Lung (tissue), 11 donors: ENCODE measurements at regions not wholly inside any gene's neighbourhood (a gene's known extent, or its start where the extent isn't known, plus 50 kb on each side); places are given as distances from the start of the nearest gene placed in this dataset.

Experiments
- ATAC-seq: fragments of 200-7000 bp; cut with Tn5 transposase; one replicate; pipeline ENCODE4 v1.9.1; 2020; ENCODE audit warnings: moderate number of reproducible peaks; ENCODE audit not compliant: insufficient read depth, low FRiP score
- DNase-seq, 3 donors: peaks; one replicate each; pipeline ENCODE4 v3.0.0-alpha.2; 2013 to 2017
- H3K27ac ChIP-seq, 2 donors: one replicate each; pipeline ENCODE4 v1.5.1; 2013; ENCODE audit warnings: mild to moderate bottlenecking in 2 of 2, moderate library complexity in 2 of 2, control low read depth in 1 of 2, inconsistent platforms in 1 of 2, low read depth in 1 of 2, low read length in 1 of 2
- H3K27me3 ChIP-seq, 3 donors: one replicate each; pipeline ENCODE4 v1.5.1; 2013; ENCODE audit warnings: low read length in 2 of 3; ENCODE audit not compliant: control insufficient read depth in 3 of 3, insufficient read depth in 3 of 3
- H3K36me3 ChIP-seq, 4 donors: one replicate each; pipeline ENCODE4 v1.5.1; 2013; ENCODE audit warnings: low read length in 4 of 4, mild to moderate bottlenecking in 1 of 4, moderate library complexity in 1 of 4; ENCODE audit not compliant: control insufficient read depth in 4 of 4, insufficient read depth in 4 of 4
- H3K4me1 ChIP-seq, 5 donors: one replicate each; pipeline ENCODE4 v1.5.1; 2013; ENCODE audit warnings: low read length in 5 of 5, mild to moderate bottlenecking in 2 of 5, moderate library complexity in 1 of 5; ENCODE audit not compliant: control insufficient read depth in 5 of 5, insufficient read depth in 5 of 5
- H3K4me3 ChIP-seq: one replicate; pipeline ENCODE4 v1.5.1; 2013; ENCODE audit warnings: mild to moderate bottlenecking, control low read depth, moderate library complexity
- H3K9ac ChIP-seq, 2 donors: one replicate each; pipeline ENCODE4 v1.5.1; 2013; ENCODE audit warnings: low read length in 2 of 2, control low read depth in 1 of 2; ENCODE audit not compliant: insufficient read depth in 1 of 2
- H3K9me3 ChIP-seq, 4 donors: one replicate each; pipeline ENCODE4 v1.5.1; 2013; ENCODE audit warnings: low read length in 3 of 4, mild to moderate bottlenecking in 1 of 4, moderate library complexity in 1 of 4; ENCODE audit not compliant: control insufficient read depth in 4 of 4, insufficient read depth in 3 of 4
- CTCF ChIP-seq: IDR thresholded peaks from 2 replicates; pipeline ENCODE4 v1.5.1; 2012; ENCODE audit warnings: mild to moderate bottlenecking; ENCODE audit errors: control extremely low read depth, extremely low read depth
- WGBS, 2 donors: extraction: QIAGEN DNeasy Blood & Tissue Kit; methylation state at CpG; one replicate each; pipeline ENCODE4 v1.1.7; 2013; 5-methylcytosine and 5-hydroxymethylcytosine counted together
- donor health status: control.
- donor health status: control.
- donor health status: Bipolar disorder and iron deficiency.
- donor health status: healthy.
- donor health status: DM: yes; HTN: yes; CAD: no.

GRCh38 chr4:13296986-13297385, 187.2 kb downstream of the RAB28 start:
- Histone ChIP-seq H3K4me3 (no peak overlapping the region), H3K36me3 (peaks cover 0 to 2% (median 0%) of the 10 kb centered on the region in 4 donors), H3K27me3 (no peaks in the 10 kb centered on the region), H3K4me1 (peaks cover 0 to 3% (median 0%) of the 10 kb centered on the region in 5 donors), H3K9me3 (peaks cover 0 to 10% (median 10%) of the 10 kb centered on the region in 4 donors), H3K27ac (no peak overlapping the region), H3K9ac (no peak overlapping the region)
- ATAC-seq, result no peak
- no peak for TF ChIP-seq CTCF
- 74 to 75% methylated on average over 1 of the region's 1 CpG for WGBS, 2 donors
- DNase-seq, result no peak

- Histone ChIP-seq H3K9me3 (peaks cover 0 to 17% (median 8%) of the 10 kb centered on the region in 4 donors), H3K27me3 (no peaks in the 10 kb centered on the region), H3K9ac (peak overlapping the region in 1 of 2 donors; percentile 7), H3K4me3 (no peak overlapping the region), H3K4me1 (peaks cover 0 to 3% (median 0%) of the 10 kb centered on the region in 5 donors), H3K27ac (no peak overlapping the region), H3K36me3 (peaks cover 0 to 2% (median 0%) of the 10 kb centered on the region in 4 donors)
- 69 to 70% methylated on average over 5 of the region's 5 CpGs for WGBS, 2 donors
- TF ChIP-seq CTCF, result no peak
- DNase-seq (peak in 2 of 3 donors; percentile 3 to 39), ATAC-seq (no peak)
Observed at GRCh38 chr4:13294961-13295605, 189.1 kb downstream of the RAB28 start.

- peaks cover 0 to 3% (median 0%) of the 10 kb centered on the region in 5 donors for H3K4me1 ChIP-seq
- H3K4me3 ChIP-seq, result no peak overlapping the region
- TF ChIP-seq CTCF, result no peak
- no peaks in the 10 kb centered on the region for H3K27me3 ChIP-seq
- H3K9me3 ChIP-seq, result peaks cover 0 to 9% (median 5%) of the 10 kb centered on the region in 4 donors
- H3K36me3 ChIP-seq, result peaks cover 0 to 2% (median 0%) of the 10 kb centered on the region in 4 donors
- ATAC-seq (no peak), DNase-seq (no peak)
- 92 to 100% methylated on average over 1 of the region's 1 CpG for WGBS, 2 donors
- H3K9ac ChIP-seq, result no peak overlapping the region
- H3K27ac ChIP-seq, result no peak overlapping the region
Observed at GRCh38 chr4:13292372-13292771, 191.8 kb downstream of the RAB28 start.
